HL-60 (cell line): ENCODE measurements at regions not wholly inside any gene's neighbourhood (a gene's known extent, or its start where the extent isn't known, plus 50 kb on each side); places are given as distances from the start of the nearest gene placed in this dataset.

Experiments
- DNase-seq, 2 experiments: peaks; one replicate each; pipeline ENCODE4 v3.0.0-alpha.2; 2010 to 2020; ENCODE audit warnings: low read depth in 1 of 2, low spot score in 1 of 2
- H3K27ac ChIP-seq: fragments of 250-450 bp; sonication (Bioruptor Pico); replicated peaks from 2 replicates; pipeline ENCODE4 v1.5.1; 2020; ENCODE audit warnings: mild to moderate bottlenecking, moderate library complexity
- H3K27me3 ChIP-seq: fragments of 250-450 bp; sonication (Bioruptor Pico); 2 replicates; pipeline ENCODE4 v1.5.1; 2021; ENCODE audit warnings: mild to moderate bottlenecking, moderate library complexity; ENCODE audit not compliant: insufficient read depth, poor library complexity, severe bottlenecking
- H3K4me3 ChIP-seq: replicated peaks from 2 replicates; pipeline ENCODE4 v1.5.1; 2011; ENCODE audit warnings: mild to moderate bottlenecking, control low read depth, low read length; ENCODE audit not compliant: insufficient read depth
- CTCF ChIP-seq: IDR thresholded peaks from one replicate; pipeline ENCODE4 v1.5.1; 2011; ENCODE audit warnings: low read length, control low read depth, inconsistent platforms; ENCODE audit not compliant: insufficient read depth
- GABPA ChIP-seq: IDR thresholded peaks from 2 replicates; pipeline ENCODE4 v1.6.1; 2012; ENCODE audit warnings: low read depth
- POLR2AphosphoS5 ChIP-seq: IDR thresholded peaks from 2 replicates; pipeline ENCODE4 v1.6.1; 2012; ENCODE audit warnings: low read depth
- REST ChIP-seq: IDR thresholded peaks from 2 replicates; pipeline ENCODE4 v1.6.1; 2012; ENCODE audit warnings: low read depth; ENCODE audit not compliant: insufficient replicate concordance
- SPI1 ChIP-seq: IDR thresholded peaks from 2 replicates; pipeline ENCODE4 v1.6.1; 2012; ENCODE audit warnings: low read depth, mild to moderate bottlenecking, borderline replicate concordance

GRCh38 chr18:25842665-25843064, 247.7 kb downstream of the SS18 start:
- H3K27me3 ChIP-seq = peaks cover 9% of the 10 kb centered on the region
- H3K27ac ChIP-seq = no peak overlapping the region
- no peak for TF ChIP-seq REST
- no peak for TF ChIP-seq GABPA
- no peak for TF ChIP-seq SPI1
- no peak for TF ChIP-seq POLR2AphosphoS5
- no peak for TF ChIP-seq CTCF
- no peak overlapping the region for H3K4me3 ChIP-seq
- no peak for DNase-seq

- no peak for TF ChIP-seq POLR2AphosphoS5
- no peak for TF ChIP-seq GABPA
- TF ChIP-seq CTCF = no peak
- Histone ChIP-seq H3K27ac (no peak overlapping the region), H3K27me3 (peaks cover 2% of the 10 kb centered on the region), H3K4me3 (no peak overlapping the region)
- DNase-seq = no peak
Observed at GRCh38 chr18:25834061-25834460, 256.4 kb downstream of the SS18 start.

GRCh38 chr18:25832001-25832604, 258.3 kb downstream of the SS18 start:
- peak; percentile 15 to 38 for DNase-seq
- TF ChIP-seq POLR2AphosphoS5 (no peak), CTCF (peak; percentile 91), SPI1 (no peak), REST (no peak)
- H3K4me3 ChIP-seq = no peak overlapping the region
- H3K27ac ChIP-seq = no peak overlapping the region
- H3K27me3 ChIP-seq = peaks cover 4% of the 10 kb centered on the region

GRCh38 chr18:25831301-25831701, 259.1 kb downstream of the SS18 start:
- no peak for DNase-seq
- H3K27ac ChIP-seq = no peak overlapping the region
- H3K27me3 ChIP-seq = peaks cover 4% of the 10 kb centered on the region
- no peak overlapping the region for H3K4me3 ChIP-seq
- TF ChIP-seq CTCF (no peak), GABPA (no peak), POLR2AphosphoS5 (no peak), REST (no peak), SPI1 (no peak)
